SK-N-SH treated with all-trans-retinoic acid at 6 μM for 48 hours (cell line): ENCODE measurements at regions not wholly inside any gene's neighbourhood (a gene's known extent, or its start where the extent isn't known, plus 50 kb on each side); places are given as distances from the start of the nearest gene placed in this dataset.

ENCODE experiments used
- ATAC-seq: fragments of 200-7000 bp; cut with Tn5 transposase; 3 replicates; pipeline ENCODE4 v1.9.1; 2020; ENCODE audit warnings: mild to moderate bottlenecking, moderate library complexity
- ARNTL ChIP-seq: fragments of 450-650 bp; formaldehyde crosslinking; IDR thresholded peaks from 2 replicates; pipeline ENCODE4 v1.5.0; 2020; ENCODE audit warnings: low read depth, mild to moderate bottlenecking, moderate library complexity, borderline replicate concordance
- BACH2 ChIP-seq: fragments of 250-450 bp; sonication (Bioruptor Pico); IDR thresholded peaks from 2 replicates; pipeline ENCODE4 v1.9.0; 2021; ENCODE audit warnings: mild to moderate bottlenecking, borderline replicate concordance
- CREB5 ChIP-seq: fragments of 250-450 bp; sonication (Bioruptor Pico); IDR thresholded peaks from 2 replicates; pipeline ENCODE4 v1.5.1; 2020; ENCODE audit warnings: low read depth, mild to moderate bottlenecking, moderate library complexity
- CSDC2 ChIP-seq: fragments of 250-450 bp; sonication (Bioruptor Pico); IDR thresholded peaks from 2 replicates; pipeline ENCODE4 v1.5.0; 2020; ENCODE audit warnings: mild to moderate bottlenecking, moderate library complexity
- ESRRG ChIP-seq: fragments of 250-450 bp; sonication (Bioruptor Pico); IDR thresholded peaks from 2 replicates; pipeline ENCODE4 v1.6.1; 2021; ENCODE audit warnings: mild to moderate bottlenecking
- ISL1 ChIP-seq: fragments of 250-450 bp; sonication (Bioruptor Pico); IDR thresholded peaks from 2 replicates; pipeline ENCODE4 v2.1.2; 2022; ENCODE audit warnings: mild to moderate bottlenecking, moderate library complexity
- OSR1 ChIP-seq: fragments of 250-450 bp; sonication (Bioruptor Pico); IDR thresholded peaks from 2 replicates; pipeline ENCODE4 v1.8.0; 2022; ENCODE audit warnings: moderate library complexity, mild to moderate bottlenecking, inconsistent platforms
- PATZ1 ChIP-seq: fragments of 250-450 bp; sonication (Bioruptor Pico); IDR thresholded peaks from 2 replicates; pipeline ENCODE4 v1.8.0; 2020; ENCODE audit warnings: mild to moderate bottlenecking, moderate library complexity, borderline replicate concordance
- POU6F1 ChIP-seq: fragments of 250-450 bp; sonication (Bioruptor Pico); IDR thresholded peaks from 2 replicates; pipeline ENCODE4 v1.8.0; 2021; ENCODE audit warnings: low read depth, mild to moderate bottlenecking, moderate library complexity, borderline replicate concordance
- PPARA ChIP-seq: fragments of 250-450 bp; sonication (Bioruptor Pico); IDR thresholded peaks from 2 replicates; pipeline ENCODE4 v1.5.0; 2020; ENCODE audit warnings: mild to moderate bottlenecking, borderline replicate concordance
- RARB ChIP-seq: fragments of 250-450 bp; sonication (Bioruptor Pico); IDR thresholded peaks from 2 replicates; pipeline ENCODE4 v1.8.0; 2021; ENCODE audit warnings: mild to moderate bottlenecking, moderate library complexity
- SNAI2 ChIP-seq: fragments of 250-450 bp; sonication (Bioruptor Pico); IDR thresholded peaks from 2 replicates; pipeline ENCODE4 v1.5.0; 2020; ENCODE audit warnings: mild to moderate bottlenecking, moderate library complexity
- TCF4 ChIP-seq: fragments of 250-450 bp; sonication (Bioruptor Pico); IDR thresholded peaks from 2 replicates; pipeline ENCODE4 v1.8.0; 2021; ENCODE audit warnings: mild to moderate bottlenecking, moderate library complexity, borderline replicate concordance
- TOX ChIP-seq: fragments of 250-450 bp; sonication (Bioruptor Pico); IDR thresholded peaks from 2 replicates; pipeline ENCODE4 v1.8.0; 2021; ENCODE audit warnings: mild to moderate bottlenecking, moderate library complexity, borderline replicate concordance
- TSHZ2 ChIP-seq: fragments of 250-450 bp; sonication (Bioruptor Pico); IDR thresholded peaks from 2 replicates; pipeline ENCODE4 v1.5.0; 2020; ENCODE audit warnings: mild to moderate bottlenecking, moderate library complexity
- ZFP3 ChIP-seq: fragments of 250-450 bp; sonication (Bioruptor Pico); IDR thresholded peaks from 2 replicates; pipeline ENCODE4 v1.5.0; 2020; ENCODE audit warnings: mild to moderate bottlenecking, moderate library complexity
- ZNF565 ChIP-seq: fragments of 450-650 bp; formaldehyde crosslinking; conservative IDR thresholded peaks from 2 replicates; pipeline ENCODE4 v1.5.0; 2020; ENCODE audit warnings: low read depth, mild to moderate bottlenecking, moderate library complexity
- ZNF70 ChIP-seq: fragments of 450-650 bp; formaldehyde crosslinking; IDR thresholded peaks from 2 replicates; pipeline ENCODE4 v1.5.0; 2020; ENCODE audit warnings: mild to moderate bottlenecking, moderate library complexity
- ZNF8 ChIP-seq: fragments of 450-650 bp; formaldehyde crosslinking; IDR thresholded peaks from 2 replicates; pipeline ENCODE4 v1.5.0; 2020; ENCODE audit warnings: mild to moderate bottlenecking, moderate library complexity

- TF ChIP-seq PATZ1 (CRISPR knock-in tag) (no peak), TCF4 (CRISPR knock-in tag) (no peak), POU6F1 (CRISPR knock-in tag) (no peak), CREB5 (CRISPR knock-in tag) (no peak), TOX (CRISPR knock-in tag) (no peak), OSR1 (CRISPR knock-in tag) (no peak)
- TF ChIP-seq, all 23 proteins: peak for 0
- no peak for ATAC-seq
Observed at GRCh38 chr6:122258839-122259238, 140.6 kb upstream of the HSF2 start.

GRCh38 chr6:122264557-122264956 lies 134.9 kb upstream of the HSF2 start:
- no peak for TF ChIP-seq SNAI2
- TF ChIP-seq PATZ1 (CRISPR knock-in tag), result no peak
- no peak for TF ChIP-seq TOX (CRISPR knock-in tag)
- ATAC-seq, result no peak

- ATAC-seq, result no peak
- no peak for TF ChIP-seq ESRRG
- TF ChIP-seq ZNF70 (CRISPR knock-in tag), result no peak
- no peak for TF ChIP-seq BACH2 (CRISPR knock-in tag)
- no peak for TF ChIP-seq TSHZ2 (CRISPR knock-in tag)
- no peak for TF ChIP-seq TOX (CRISPR knock-in tag)
- TF ChIP-seq ZNF565 (CRISPR knock-in tag), result no peak
- no peak for TF ChIP-seq ZNF8 (CRISPR knock-in tag)
- TF ChIP-seq OSR1 (CRISPR knock-in tag), result no peak
- TF ChIP-seq PPARA (CRISPR knock-in tag), result no peak
- no peak for TF ChIP-seq CSDC2 (CRISPR knock-in tag)
- TF ChIP-seq, all 23 proteins: peak for 0
Observed at GRCh38 chr6:122265755-122266154, 133.7 kb upstream of the HSF2 start.

GRCh38 chr6:122268394-122268793 lies 131.1 kb upstream of the HSF2 start:
- ATAC-seq, result no peak

More at GRCh38 chr6:122268394-122268793, 131.1 kb upstream of the HSF2 start:
- no peak for TF ChIP-seq ARNTL
- no peak for TF ChIP-seq ESRRG
- TF ChIP-seq BACH2 (CRISPR knock-in tag), result no peak
- no peak for TF ChIP-seq RARB (CRISPR knock-in tag)
- no peak for TF ChIP-seq ZNF70 (CRISPR knock-in tag)
- TF ChIP-seq PPARA (CRISPR knock-in tag), result no peak
- TF ChIP-seq ZNF565 (CRISPR knock-in tag), result no peak
- TF ChIP-seq ISL1 (CRISPR knock-in tag), result no peak
- TF ChIP-seq CSDC2 (CRISPR knock-in tag), result no peak
- no peak for TF ChIP-seq TSHZ2 (CRISPR knock-in tag)
- no peak for TF ChIP-seq OSR1 (CRISPR knock-in tag)
- TF ChIP-seq SNAI2, result no peak
- no peak for TF ChIP-seq ZFP3 (CRISPR knock-in tag)
- TF ChIP-seq PATZ1 (CRISPR knock-in tag), result no peak
- TF ChIP-seq TCF4 (CRISPR knock-in tag), result no peak
- TF ChIP-seq, all 23 proteins: peak for 0
